ENCODE measurements at regions not wholly inside any gene's neighbourhood (a gene's known extent, or its start where the extent isn't known, plus 50 kb on each side); places are given as distances from the start of the nearest gene placed in this dataset.
"Not testable (repeated sequence)": the region's sequence is repeated elsewhere in the genome, so short reads cannot be mapped to it uniquely, and the experiment has no call there.

GRCh38 chr19:28463493-28464053 lies 749.4 kb downstream of the UQCRFS1 start:
- DNase-seq: no peak

DNA sequence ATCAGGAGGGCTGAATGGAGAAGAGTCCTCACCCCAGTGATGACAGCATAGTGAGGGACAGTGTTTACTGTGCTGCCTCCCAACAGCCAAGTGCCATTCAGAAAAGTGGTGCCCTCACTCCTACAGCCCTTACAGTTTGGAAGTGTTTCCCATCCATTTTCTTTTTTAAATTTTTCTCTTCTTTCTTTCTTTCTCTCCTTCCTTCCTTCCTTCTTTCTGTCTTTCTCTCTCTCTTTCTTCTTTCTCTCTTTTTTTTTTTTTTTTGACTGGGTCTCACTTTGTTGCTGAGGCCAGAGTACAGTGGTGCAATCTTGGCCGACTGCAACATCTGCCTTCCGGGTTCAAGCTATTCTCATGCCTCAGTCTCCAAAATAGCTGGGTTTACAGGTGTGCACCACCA lies 755.3 kb downstream of the UQCRFS1 start:
- no peak for DNase-seq

DNA sequence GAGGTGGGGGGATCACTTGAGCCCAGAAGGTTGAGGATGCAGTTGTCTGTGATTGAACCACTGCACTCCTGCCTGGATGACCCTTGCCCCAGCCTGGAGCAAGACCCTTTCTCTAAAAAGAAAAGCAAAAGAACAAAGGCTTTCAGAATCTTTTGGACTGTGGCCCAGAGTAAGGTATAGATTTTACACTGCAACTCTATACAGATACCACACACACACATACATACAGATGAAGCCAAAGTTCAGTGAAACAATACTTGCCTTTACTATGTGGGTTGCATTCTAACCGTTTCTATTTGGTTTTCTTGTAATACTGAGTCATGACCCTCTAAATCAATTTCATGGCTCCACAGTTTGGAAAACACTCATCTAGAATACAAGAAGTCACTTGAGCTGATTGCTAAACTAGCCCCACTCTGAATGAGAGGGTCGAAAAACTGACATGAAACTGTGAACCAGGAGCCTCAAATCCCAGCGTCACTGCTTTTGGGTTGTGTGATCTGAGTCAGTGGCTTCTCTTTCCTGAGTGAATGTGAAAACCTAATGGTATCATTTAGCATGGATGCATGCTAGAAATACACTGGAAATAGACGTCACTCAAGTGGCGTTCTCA lies 756.1 kb downstream of the UQCRFS1 start:
- no peak for DNase-seq

DNA sequence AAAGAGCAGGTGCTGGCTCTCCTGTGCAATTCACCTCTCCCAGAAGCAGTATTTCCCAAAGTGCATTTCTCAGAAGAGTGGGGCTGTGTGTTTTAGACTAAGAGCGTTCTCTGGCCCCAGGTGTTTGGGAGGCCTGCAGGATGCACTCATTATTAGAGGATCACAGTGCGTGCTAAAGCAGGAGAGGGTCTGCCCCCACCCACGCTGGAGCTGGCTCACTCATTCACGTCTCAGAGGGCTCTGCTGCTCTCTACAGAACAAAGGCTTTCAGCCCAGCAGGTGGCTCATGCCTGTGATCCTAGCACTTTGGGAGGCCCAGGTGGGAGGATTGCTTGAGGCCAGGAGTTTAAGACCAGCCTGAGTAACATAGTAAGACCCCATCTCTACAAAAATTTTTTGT lies 756.7 kb downstream of the UQCRFS1 start:
- DNase-seq: no peak

DNA sequence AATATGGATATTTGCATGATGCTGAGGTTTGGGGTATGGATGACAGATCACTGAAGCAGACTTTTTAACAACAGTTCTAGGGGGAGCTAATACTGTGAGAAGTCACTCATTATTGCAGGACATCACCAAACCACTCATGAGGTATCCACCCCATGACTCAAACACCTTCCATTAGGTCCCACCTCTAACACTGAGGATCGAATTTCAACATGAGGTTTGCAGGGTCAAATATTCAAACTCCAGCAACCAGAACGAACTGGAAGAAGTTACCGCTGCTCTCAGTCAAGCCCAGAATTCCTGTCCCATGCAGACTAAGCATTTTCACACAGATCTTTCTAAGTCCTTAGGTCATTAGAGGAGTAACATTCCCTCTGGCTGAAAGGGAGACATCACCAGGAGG lies 758.9 kb downstream of the UQCRFS1 start:
- no peak for DNase-seq

DNA sequence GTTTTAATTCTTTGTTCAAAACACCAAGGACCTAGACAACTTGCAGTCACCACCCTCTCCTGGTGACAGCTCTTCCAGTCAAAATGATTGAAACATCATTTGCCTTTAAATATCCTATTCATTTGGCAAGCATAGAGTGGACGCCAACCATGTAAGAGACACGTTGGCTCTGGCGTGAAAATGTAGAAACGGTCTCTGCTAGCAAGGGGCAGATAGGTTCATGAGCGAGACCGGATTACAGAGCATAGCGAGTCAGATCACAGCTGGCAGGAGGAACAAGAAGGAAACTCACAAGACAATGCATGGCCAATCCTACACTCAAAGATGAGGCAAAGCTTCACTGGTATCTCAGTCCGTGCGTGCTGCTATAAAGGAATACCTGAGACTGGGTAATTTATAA lies 759.5 kb downstream of the UQCRFS1 start:
- no peak for DNase-seq

DNA sequence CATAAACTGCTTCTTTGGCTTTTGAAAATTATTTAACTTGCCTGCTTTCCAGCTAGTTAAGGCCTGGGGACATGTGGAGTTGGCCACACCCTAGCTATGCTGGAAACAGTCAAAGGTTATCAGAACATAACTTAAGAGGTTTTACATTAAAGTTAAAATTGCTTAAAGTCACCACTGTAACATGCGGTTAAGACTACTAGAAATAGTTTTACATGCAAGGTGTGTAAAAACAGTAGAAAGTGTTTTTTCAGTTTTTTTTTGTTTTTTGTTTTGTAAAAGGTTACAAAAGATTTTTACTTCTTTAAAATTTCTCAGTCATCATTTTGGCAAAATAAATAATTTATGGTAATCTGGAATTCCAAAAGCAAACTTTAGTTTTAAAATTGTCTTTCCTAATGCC lies 763.1 kb downstream of the UQCRFS1 start:
- no peak for DNase-seq

- no peak for DNase-seq
Measured at GRCh38 chr19:28446511-28446910, 766.4 kb downstream of the UQCRFS1 start.

DNA sequence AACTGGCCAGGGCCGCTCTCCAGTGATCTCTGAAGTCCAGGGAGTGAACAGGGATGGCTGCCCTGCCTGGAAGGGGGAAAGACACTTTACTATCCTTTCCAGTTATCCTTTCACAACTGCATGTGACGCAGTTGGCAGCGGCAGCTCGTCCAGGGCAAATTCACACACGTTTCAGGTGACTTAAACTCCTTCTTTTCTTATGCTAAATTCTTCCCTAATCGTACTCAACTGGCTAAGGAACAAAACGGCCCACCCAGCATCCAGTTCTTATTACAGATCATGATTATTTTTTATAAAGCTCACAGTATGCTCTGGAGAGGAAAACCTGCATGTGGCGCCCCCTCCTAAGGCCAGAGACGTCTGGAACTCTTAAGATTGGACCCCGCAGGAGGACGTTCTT lies 767.1 kb downstream of the UQCRFS1 start:
- DNase-seq: no peak

DNA sequence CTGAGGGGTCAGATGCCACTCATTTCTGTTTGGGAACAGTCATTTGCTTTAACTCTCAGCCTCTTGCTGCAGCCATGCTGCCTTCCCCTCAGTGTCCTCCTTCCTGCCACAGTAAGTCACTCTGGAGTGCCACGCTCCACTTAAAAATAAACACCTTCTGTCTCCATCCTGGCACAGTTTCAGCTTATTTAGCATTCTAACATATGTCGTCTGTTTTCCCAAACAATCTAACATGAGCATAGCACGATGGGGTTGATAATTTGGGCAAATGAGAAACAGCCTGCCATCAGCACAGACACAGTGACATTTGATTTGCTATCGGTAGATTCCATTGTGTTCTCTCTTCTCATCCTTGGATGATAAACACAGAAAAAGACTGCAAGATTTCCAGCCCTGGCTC lies 768.6 kb downstream of the UQCRFS1 start:
- DNase-seq: no peak

- no peak for DNase-seq
Measured at GRCh38 chr19:28443361-28443760, 769.6 kb downstream of the UQCRFS1 start.

- DNase-seq: no peak
Measured at GRCh38 chr19:28437390-28438346, 775.3 kb downstream of the UQCRFS1 start.

GRCh38 chr19:28436320-28436719 lies 776.6 kb downstream of the UQCRFS1 start:
- no peak for DNase-seq

GRCh38 chr19:28435551-28436271 lies 777.2 kb downstream of the UQCRFS1 start:
- DNase-seq: no peak

- DNase-seq: not testable (repeated sequence)
Measured at GRCh38 chr19:28434794-28435193, 778.2 kb downstream of the UQCRFS1 start.

GRCh38 chr19:28434365-28434764 lies 778.6 kb downstream of the UQCRFS1 start:
- not testable (repeated sequence) for DNase-seq

DNA sequence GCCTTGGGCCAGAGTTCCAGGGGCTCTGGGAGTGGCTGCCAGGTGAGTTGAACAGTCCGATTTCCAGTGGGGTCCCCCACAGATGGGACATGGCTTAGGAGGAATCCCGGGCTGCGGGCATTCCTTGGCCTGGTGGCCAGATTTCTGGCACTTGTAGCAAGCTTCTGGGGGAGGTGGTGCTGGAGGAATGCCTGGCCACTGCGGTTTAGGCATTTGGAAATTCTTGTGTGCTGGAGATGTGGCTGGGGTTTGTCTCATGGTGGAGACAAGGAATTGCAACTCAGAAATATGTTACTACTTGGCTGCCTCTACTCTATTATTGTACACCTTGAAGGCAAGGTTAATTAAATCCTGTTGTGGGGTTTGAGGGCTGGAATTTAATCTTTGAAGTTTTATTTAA lies 779.8 kb downstream of the UQCRFS1 start:
- not testable (repeated sequence) for DNase-seq

GRCh38 chr19:28430214-28430613 lies 782.7 kb downstream of the UQCRFS1 start:
- DNase-seq: no peak

GRCh38 chr19:28429356-28429755 lies 783.6 kb downstream of the UQCRFS1 start:
- DNase-seq: no peak

GRCh38 chr19:28428663-28429348 lies 784.1 kb downstream of the UQCRFS1 start:
- DNase-seq: no peak

DNA sequence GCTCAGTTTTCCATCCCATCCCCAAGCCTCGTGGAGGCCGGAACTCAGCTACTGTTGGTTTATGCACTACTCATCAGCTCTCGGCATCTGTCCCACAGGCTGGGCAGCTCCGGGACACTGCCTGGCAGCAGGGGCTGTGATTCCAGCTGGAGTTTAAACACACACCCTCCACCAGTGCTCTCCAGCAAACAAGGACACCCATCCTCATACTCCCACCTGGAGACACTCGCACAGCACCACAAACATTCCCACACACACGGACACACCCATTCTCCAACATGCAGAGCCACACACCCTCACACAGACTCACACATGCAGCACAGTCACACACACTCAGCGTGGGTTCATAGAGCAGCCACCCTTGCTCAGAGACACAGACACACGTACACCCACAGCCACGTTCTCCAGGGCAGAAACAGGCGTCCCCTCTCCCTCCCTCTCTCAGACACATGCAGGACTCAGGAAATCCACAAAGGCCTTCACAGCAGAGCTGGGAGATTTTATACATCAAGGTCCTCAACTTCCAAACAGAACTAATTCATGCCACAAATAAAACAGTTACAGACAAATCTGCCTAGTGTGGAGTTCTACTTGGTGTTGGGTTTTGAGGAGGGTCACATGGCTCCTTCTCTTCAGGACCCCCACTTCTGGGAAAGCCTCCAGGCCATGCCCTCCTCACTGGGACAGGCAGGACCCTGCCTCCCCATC lies 785.4 kb downstream of the UQCRFS1 start:
- DNase-seq: no peak

GRCh38 chr19:28426730-28427225 lies 786.2 kb downstream of the UQCRFS1 start:
- no peak for DNase-seq
